NCI-H2196 treated with DMSO at 0.1 percent for 48 hours (cell line): ENCODE measurements at regions not wholly inside any gene's neighbourhood (a gene's known extent, or its start where the extent isn't known, plus 50 kb on each side); places are given as distances from the start of the nearest gene placed in this dataset.
A peak's percentile ranks its signal among the peaks of the same experiment; 100 is the strongest.
"Not testable (repeated sequence)": the region's sequence is repeated elsewhere in the genome, so short reads cannot be mapped to it uniquely, and the experiment has no call there.

Experiments used
- DNase-seq: peaks from one replicate; lab custom pipeline; 2025; ENCODE audit not compliant: unreplicated experiment; lab: John Stamatoyannopoulos, UW

DNA sequence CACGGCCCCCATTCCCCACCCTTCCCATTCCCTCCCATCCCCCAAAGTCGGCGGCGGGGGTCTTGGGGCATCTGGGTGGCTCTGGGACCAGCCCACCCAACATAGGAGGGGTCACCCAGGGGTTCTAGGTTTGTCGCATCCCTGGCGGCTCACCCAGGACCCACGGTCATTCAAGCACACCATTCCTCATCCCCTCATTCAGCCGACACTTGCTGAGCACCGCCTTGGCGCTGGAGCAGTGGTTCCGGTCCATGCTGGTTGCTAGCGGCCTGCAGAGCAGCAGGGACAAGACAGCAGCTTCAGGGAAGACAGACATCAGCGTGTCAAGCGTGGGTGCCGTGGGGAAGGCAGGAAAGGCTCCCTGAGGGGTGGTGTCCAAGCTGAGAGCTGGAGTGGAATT is 50.5 kb upstream of the OTOS start:
- no peak for DNase-seq

DNA sequence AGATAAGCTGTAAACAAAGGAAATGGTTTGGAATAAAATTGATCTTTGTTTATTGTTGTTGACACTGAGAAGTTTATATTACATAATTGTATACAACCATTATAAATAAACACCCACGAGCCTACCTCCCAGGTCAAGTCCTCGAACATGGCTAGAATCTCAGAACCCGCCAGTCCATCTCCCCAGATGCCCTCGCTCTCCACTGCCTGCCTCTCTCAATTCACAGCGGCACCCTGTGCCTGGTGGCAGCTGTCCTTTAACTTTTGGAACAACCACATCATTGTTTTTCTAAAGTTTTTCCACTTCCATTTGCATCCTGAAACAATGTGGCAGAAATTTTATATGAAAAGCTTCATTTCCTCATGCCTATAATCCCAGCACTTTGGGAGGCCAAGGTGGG is 52.2 kb upstream of the OTOS start:
- DNase-seq: no peak

DNA sequence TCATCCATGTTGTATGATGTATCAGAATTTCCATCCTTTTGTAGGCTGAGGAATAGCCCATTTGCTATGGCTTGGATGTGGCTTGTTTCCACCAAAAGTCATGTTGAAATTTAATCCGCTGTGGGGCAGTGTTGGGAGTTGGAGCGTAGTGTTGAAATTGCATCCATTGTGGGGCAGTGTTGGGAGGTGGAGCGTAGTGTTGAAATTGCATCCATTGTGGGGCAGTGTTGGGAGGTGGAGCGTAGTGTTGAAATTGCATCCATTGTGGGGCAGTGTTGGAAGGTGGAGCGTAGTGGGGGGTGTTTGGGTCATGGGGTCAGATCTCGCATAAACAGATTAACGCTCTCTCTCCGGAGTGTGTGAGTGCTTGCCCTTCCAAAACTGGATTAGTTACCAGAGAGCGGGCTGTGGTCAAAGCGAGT is 53.9 kb upstream of the OTOS start:
- DNase-seq: not testable (repeated sequence)

DNA sequence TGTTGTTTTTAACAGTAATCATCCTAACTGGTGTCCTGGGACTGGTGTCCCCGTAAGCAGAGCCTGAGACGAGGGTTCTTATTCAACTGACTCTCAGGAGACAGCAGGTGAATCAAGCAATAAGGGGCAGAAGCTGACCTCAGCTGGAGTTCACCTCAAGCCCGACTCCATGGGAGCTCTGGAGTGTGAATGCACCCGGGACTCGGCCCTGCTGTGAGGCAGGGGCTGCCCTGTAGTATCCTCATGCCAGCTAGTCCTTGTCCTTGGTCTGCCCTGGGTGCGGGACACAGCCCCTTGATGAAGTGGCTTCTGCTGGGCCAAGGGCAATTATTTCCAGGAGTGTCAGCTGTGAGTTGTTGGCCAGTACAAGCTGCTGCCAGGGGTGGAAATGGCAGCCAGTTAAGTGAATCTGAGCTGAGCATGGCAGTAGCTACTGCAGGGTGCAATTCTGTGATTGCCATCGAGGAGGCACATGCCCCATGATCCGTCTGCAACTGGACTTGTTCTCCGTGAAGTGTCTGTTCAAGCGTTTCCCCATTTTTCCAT is 54.9 kb upstream of the OTOS start:
- DNase-seq: no peak

DNA sequence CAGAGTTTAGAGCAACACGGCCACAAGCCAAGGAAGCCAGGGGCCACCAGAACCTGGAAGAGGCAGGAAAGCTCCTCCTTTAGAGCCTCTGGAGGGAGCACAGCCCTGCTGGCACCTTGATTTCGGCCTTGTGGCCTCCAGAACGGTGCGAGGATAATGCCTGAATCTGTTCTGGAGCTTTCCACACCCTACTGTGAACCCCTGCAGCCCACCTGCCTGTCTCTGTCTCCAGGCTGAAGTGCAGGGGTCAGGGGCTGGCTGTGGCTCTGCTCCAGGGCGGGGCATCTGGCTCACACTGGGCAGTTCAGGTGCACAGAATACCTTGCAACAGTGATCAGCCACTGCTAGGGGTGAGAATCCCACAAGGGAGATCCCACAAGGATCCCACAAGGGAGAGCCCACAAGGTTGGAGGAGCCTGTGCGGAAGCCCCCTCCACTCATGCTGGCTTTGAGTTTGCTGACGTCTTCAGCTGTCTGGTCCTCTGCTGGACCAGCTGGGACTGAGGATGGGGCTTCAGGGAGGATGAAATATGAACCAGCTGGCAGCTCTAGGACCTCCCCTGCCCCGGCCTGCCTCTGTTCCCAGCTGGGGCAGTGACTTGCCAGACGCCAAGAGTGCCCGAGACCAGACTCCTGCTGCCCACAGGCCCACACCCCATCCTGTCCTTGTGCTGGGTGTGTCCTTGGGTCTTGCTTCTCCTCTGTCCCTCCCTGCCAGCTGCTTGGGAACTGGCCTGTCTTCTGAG is 56.4 kb upstream of the OTOS start:
- no peak for DNase-seq

DNA sequence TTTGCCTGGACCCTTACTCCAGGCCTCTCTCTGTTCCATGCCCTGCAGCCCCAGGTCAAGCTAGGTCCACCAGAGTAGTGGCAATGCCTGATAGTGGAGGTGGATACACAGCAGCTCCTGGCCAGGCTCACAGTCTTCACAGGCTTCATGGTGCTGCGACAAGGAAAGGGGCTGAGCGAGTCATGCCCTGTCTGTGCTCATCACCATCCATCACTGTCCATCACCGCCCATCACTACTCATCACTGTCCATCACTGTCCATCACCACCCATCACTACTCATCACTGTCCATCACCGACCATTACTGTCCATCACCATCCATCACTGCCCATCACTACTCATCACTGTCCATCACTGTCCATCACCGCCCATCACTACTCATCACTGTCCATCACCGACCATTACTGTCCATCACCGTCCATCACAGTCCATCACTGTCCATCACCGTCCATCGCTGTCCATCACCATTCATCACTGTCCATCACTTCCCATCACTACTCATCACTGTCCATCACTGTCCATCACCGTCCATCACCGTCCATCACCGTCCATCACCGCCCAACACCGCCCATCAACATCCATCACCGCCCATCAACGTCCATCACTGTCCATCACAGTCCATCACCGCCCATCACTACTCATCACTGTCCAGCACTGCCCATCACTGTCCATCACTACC is 57.1 kb upstream of the OTOS start:
- no peak for DNase-seq

DNA sequence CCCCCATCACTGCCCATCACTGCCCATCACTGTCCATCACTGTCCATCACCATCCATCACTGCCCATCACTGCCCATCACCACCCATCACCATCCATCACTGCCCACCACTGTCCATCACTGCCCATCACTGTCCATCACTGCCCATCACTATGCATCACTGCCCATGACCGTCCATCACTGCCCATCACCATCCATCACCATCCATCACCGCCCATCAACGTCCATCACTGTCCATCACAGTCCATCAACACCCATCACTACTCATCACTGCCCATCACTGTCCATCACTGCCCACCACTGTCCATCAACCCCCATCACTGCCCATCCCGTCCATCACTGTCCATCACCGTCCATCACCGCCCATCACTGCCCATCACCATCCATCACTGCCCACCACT is 57.8 kb upstream of the OTOS start:
- no peak for DNase-seq

DNA sequence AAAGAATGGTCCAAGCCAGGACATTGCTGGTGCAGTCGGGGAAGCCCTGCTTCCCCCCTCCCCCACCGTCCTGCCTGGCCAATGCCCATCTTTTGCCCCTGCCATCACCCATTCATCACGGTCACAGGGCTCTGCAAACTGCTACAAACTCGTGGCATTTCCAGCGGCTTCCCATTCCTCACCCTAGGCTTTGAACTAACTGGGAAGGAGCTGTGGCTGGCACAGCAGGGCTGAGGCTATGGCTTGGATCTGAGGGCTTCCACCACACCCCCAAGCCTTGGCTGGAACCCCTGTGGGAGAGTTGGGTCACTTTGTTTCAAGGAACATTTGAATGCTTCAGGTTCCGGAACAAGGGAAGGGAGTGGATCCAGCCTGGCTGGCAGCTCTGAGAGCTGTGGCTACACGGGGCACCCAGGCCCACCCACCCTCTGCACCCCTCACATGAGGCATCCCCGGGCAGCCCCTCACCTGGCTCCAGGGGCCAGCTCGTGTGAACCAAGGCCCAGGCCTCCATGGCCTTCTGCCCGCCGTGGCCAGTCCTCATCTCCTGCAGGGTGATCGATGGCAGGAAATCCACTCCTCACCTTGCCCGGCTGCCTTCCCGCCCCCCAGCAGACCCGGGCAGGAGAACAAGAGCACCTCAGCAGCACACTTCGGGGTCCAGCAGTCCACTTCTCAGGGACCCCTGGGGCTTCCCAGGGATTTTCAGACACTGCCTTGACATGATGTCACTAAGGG is 58.8 kb upstream of the OTOS start:
- DNase-seq: no peak

DNA sequence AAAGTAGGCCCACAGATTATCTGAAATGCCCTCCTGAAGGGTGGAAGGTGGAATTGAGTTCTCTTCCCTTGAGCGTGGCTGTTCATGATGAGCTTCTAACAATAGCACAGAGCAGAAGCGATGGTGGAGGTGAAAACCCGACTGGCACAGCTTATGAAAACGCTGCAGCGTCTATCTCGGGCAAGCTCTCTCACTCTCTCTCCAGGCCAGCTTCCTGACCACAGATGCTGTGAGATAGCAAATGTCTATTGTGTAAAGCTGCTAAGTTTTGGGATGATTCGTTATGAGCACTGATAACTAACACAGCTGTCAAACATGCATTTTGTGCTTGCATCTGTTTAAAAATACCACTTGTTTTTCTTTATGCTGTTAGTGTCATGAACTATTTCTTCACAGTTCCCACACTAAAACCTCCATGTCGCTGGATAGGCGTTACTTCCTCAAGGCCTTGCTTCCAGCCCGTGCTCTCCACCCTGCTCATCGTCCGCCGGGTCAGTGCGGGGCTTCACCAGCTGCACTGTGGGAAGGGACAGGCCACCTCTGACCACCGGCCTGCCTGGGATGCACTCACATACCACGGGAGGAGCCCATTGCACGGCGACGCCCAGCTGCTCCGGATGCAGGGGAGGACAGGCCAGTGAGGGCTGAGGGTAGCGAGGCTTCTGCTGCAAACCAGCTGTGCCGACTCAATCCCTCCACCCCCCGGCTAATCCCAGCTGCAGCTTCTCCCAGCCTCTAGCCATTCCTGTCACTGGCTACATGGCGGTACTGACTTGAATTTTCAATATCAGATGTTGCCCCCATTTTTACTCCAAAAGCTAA is 60.0 kb upstream of the OTOS start:
- no peak for DNase-seq

DNA sequence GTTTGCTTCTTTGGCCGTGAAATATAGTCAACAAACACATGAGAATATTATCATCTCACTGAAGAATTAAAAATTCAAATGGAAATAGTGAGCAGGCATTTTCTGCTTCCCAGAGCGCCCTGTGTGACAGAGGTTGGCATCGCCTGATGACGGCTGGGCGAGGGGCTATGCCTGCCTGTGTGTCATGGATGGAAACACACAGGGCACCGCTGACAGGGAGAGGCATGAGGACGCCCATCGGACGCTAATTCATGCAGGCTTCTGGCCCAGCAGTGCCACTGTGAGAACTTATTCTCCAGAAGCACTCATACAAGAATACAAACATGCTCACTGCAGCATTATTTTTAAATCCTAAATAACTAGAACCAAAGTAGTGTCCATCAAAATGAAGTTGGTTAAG is 61.4 kb upstream of the OTOS start:
- DNase-seq: no peak

DNA sequence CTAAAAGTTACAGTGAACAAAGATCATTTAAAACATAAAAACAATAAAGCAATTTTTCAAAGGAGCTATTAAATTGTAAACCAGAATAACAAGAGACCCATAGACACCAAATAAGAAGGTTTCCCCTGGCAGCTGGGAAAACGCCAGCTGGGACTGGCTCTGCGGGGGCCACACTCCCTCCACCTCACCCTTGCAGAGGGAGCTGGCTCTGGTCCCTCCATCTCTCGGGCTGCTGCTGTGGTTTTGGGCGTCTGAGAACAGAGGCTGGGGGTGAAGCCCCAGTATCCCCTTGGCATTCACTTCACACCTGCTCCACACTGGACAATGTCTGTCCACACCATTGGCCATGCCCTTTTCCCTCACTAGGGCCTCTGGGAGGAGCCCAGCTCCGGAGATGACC is 62.1 kb upstream of the OTOS start:
- no peak for DNase-seq

DNA sequence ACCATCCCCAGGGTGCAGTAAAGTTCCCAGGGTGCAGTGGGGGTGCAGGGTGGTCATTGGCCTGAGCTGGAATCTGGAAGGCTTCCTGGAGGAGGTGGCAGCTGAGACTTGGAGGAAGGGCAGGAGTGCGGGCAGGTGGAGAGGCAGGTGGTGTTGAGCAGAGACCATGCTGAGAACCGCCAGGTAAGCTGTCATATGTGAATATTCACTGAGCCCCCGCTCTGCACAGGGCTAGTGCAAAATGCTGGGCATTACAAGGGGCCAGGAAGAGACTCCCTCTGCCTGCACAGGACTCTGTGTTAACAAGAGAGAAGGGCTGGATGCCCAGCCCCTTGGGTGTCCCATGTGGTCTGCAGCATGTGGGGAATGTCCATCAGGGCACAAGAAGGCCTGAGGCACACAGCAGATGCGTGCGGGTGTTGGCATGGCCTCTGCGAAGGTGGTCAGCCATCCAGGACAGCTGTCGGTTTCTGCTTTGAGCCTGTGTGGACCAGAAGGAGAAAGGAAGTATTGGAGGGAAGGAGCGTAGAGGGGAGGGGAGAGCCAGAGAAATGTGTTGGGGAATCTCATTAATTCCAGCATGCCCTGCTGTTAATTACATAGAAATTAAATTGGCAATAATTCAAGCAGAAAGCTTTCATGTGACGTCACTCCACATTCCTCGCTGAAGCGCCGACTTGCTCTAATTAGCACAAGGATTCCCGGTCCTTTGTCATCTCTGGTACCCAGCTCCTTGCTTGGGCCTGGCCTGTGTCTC is 62.8 kb upstream of the OTOS start:
- DNase-seq: no peak

DNA sequence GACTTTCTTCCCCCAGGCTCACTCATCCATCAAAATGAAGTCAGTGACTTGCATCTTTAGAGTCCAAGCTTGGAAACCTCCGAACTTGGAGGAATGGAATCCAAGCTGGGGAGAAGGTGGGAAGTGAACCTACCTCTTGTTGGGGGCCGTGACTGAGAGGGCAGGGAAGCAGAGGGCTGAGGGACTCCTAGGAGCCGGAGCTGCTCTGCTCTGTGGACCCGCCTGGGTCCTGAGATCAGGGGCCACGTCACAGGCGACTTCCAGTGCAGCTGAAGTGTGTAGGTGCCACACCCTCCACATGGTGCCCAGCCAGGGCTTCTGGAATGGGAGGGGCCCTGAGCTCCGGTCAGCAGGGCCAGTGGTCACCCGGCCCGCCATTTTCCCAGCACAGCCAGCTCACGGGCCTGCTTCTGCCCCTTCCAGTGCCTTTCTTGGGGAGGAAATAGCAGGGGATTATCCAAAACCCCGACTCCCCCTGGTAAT is 63.4 kb upstream of the OTOS start:
- DNase-seq: no peak

DNA sequence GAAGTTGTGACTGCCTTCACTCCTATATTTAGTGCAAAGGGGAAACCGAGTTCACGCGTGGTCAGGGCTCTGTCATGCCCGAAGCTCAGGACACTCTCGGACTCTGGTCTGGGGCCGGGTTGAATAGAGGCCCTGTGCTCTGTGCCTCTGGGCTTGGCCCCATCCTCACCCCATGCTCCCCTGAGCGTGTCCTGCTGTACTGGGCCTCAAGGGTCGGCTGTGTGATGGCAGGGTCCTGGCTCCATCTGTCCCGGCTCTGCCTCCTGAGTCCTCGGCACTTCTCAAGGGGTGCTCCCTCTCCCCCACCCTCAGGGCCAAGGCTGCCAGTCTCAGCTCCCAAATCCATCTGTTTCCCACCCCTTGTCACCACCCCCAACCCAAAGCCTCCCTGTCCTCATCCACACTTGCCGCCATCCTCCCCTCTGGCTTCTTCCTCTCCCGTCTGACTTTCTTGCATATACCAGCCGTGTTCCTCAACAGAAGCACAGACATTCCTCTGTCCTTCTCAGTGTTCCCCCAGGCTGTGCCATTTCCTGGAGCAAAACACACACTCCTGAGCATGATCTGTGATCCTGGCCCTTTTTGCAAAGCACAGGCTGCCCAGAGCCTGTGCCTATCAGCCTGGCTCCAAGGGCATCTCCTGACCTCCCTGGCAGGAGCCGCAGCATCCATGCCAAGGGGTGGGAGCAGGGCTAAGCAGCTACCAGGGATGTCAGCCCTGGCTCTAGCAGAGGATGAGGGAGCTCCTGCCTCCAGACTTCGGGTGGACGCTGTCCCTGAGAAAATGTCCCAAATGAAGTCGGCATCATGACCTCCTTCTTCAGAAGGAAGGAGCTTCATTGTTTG is 64.2 kb upstream of the OTOS start:
- no peak for DNase-seq

DNA sequence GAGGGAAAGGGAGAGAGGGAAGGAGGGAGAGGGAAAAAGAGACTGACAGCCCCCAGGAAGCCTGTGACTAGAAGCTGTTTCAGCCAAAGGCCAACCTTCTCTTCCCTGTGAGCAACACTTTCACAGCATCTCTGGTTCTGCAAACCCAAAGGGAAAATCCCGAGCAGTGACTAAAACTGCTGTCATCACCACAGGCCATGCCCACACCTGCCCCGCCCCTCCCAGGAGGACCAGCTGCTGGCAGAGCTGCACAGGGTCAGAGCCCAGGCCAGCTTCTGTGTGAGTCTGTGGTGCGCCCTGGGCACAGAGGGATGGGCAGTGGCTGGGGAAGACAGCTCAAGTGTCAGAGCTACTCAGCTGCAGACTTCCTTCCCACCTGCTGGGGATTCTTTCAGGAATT is 64.9 kb upstream of the OTOS start:
- peak; percentile 68 for DNase-seq

DNA sequence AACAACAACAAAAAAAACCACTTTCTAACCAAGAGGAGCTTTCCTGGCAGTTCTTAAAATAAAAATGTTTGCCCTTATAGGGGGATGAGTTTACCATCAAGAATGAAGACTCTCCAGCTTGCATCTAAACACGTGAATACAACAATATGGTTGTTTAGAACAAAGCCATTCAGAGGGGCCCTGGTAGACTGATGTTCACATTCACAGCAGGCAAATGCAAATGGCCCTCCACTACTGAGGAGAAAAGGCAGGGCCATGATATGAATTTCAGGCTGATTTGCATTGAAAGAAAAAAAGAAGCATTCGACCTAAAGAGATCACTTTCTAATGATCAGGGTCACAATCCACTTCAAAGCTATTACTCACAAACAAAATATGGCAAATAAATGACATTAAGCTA is 65.3 kb upstream of the OTOS start:
- DNase-seq: no peak

DNA sequence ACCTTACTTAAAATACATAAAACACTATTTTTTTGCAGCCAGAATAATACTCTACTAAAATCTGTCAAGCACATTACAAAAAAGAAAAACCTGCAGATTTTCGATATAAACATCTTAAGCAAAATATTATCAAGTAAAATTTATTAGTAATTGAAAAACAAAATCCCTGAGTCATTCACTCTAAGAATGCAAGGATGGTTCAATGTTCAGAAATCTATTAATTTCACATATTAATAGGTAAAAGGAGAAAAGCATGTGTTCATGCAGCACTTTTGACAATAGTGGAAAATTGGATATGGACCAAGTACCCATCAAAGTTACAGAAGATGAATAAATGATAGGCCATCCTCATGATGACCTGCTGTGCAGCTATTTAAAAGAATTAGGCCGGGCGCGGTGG is 66.2 kb upstream of the OTOS start:
- no peak for DNase-seq

DNA sequence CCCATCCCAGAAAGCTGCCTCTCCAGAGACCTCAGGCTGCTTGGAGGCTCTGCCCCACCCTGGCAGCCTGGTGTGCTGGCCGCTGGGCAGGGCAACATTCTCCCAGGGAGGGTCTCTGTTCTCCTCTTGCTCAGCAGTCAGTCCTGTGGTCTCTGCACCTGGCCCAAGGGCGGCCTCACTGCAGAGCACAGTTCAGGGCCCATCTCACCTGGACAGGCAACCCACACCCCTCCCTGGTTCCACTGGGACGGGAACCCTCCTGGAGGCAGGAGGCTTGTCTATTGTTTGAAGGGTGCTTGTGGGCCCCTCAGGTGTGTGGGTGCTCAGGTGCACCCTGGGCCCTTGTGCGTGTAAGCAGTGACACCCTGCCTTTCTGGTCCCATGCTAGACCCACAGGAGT is 67.2 kb upstream of the OTOS start:
- DNase-seq: no peak

DNA sequence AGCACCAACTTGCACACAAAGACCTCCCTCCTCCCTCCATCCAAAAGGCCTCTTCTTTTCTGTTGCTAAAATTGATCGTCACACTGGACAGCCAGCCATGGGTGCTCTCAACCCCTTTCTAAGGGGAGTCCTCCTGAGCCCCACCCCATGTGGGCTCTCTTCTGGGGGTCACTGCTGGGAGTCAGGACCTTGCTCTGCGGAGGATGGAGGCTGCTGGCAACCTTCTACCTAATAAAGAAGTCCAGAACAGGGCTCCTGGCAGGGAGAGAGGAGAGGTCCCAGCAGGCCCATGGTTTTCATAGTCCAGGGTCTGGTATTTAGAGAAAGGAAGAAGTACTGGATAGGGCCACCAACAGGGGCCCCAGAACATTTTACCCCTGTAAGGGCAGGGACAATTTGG is 67.6 kb upstream of the OTOS start:
- DNase-seq: no peak
